ENCODE measurements at regions not wholly inside any gene's neighbourhood (a gene's known extent, or its start where the extent isn't known, plus 50 kb on each side); places are given as distances from the start of the nearest gene placed in this dataset.

- peaks cover 10% of the 10 kb centered on the region for H3K9me3 Mint-ChIP-seq
- H3K27ac Mint-ChIP-seq, result no peak overlapping the region
- no peak for TF ChIP-seq CTCF (IDR thresholded peaks at IDR 0.05)
- peaks cover 11% of the 10 kb centered on the region for H3K4me1 Mint-ChIP-seq
- no peak overlapping the region for H3K4me3 Mint-ChIP-seq
- no peak for DNase-seq
- no peaks in the 10 kb centered on the region for H3K36me3 Mint-ChIP-seq (ENCODE audit: low read depth)
- peaks cover 3% of the 10 kb centered on the region for H3K27me3 Mint-ChIP-seq (ENCODE audit: low read depth, poor library complexity)
These were observed 57.6 kb upstream of the PMEPA1 start for GRCh38 chr20:57767441-57767840.

GRCh38 chr20:57763235-57763595, 53.4 kb upstream of the PMEPA1 start:
- Mint-ChIP-seq H3K4me3 (no peak overlapping the region), H3K9me3 (peaks cover 10% of the 10 kb centered on the region), H3K27ac (no peak overlapping the region), H3K27me3 (ENCODE audit: low read depth, poor library complexity) (peaks cover 15% of the 10 kb centered on the region), H3K36me3 (ENCODE audit: low read depth) (no peaks in the 10 kb centered on the region), H3K4me1 (peaks cover 13% of the 10 kb centered on the region)
- TF ChIP-seq CTCF (IDR thresholded peaks at IDR 0.05), result no peak
- no peak for DNase-seq

GRCh38 chr20:57762531-57763234, 52.9 kb upstream of the PMEPA1 start:
- no peak for TF ChIP-seq CTCF (IDR thresholded peaks at IDR 0.05)
- H3K4me1 Mint-ChIP-seq, result peaks cover 13% of the 10 kb centered on the region
- H3K27me3 Mint-ChIP-seq (ENCODE audit: low read depth, poor library complexity), result peaks cover 15% of the 10 kb centered on the region
- H3K27ac Mint-ChIP-seq, result no peak overlapping the region
- H3K36me3 Mint-ChIP-seq (ENCODE audit: low read depth), result no peaks in the 10 kb centered on the region
- no peak for DNase-seq
- no peak overlapping the region for H3K4me3 Mint-ChIP-seq
- peaks cover 10% of the 10 kb centered on the region for H3K9me3 Mint-ChIP-seq

- DNase-seq, result no peak
- H3K9me3 Mint-ChIP-seq, result peaks cover 10% of the 10 kb centered on the region
- H3K4me1 Mint-ChIP-seq, result peaks cover 13% of the 10 kb centered on the region
- H3K36me3 Mint-ChIP-seq (ENCODE audit: low read depth), result no peaks in the 10 kb centered on the region
- no peak overlapping the region for H3K4me3 Mint-ChIP-seq
- no peak for TF ChIP-seq CTCF (IDR thresholded peaks at IDR 0.05)
- H3K27me3 Mint-ChIP-seq (ENCODE audit: low read depth, poor library complexity), result peaks cover 24% of the 10 kb centered on the region
- no peak overlapping the region for H3K27ac Mint-ChIP-seq
These were observed 51.6 kb upstream of the PMEPA1 start for GRCh38 chr20:57761413-57761734.

GRCh38 chr20:57760698-57761412, 51.0 kb upstream of the PMEPA1 start:
- Mint-ChIP-seq H3K36me3 (ENCODE audit: low read depth) (no peaks in the 10 kb centered on the region), H3K9me3 (peaks cover 10% of the 10 kb centered on the region), H3K4me3 (no peak overlapping the region), H3K4me1 (peaks cover 13% of the 10 kb centered on the region), H3K27ac (no peak overlapping the region), H3K27me3 (ENCODE audit: low read depth, poor library complexity) (peaks cover 29% of the 10 kb centered on the region)
- DNase-seq, result no peak
- TF ChIP-seq CTCF (IDR thresholded peaks at IDR 0.05), result no peak

GRCh38 chr20:57759724-57760123, 49.9 kb upstream of the PMEPA1 start:
- H3K4me1 Mint-ChIP-seq, result peaks cover 13% of the 10 kb centered on the region
- H3K9me3 Mint-ChIP-seq, result peaks cover 10% of the 10 kb centered on the region
- peaks cover 39% of the 10 kb centered on the region for H3K27me3 Mint-ChIP-seq (ENCODE audit: low read depth, poor library complexity)
- H3K36me3 Mint-ChIP-seq (ENCODE audit: low read depth), result no peaks in the 10 kb centered on the region
- H3K4me3 Mint-ChIP-seq, result no peak overlapping the region
- TF ChIP-seq CTCF (IDR thresholded peaks at IDR 0.05), result no peak
- peak overlapping the region; percentile 30 for H3K27ac Mint-ChIP-seq
- no peak for DNase-seq
